GM21576 (cell line): ENCODE measurements at regions not wholly inside any gene's neighbourhood (a gene's known extent, or its start where the extent isn't known, plus 50 kb on each side); places are given as distances from the start of the nearest gene placed in this dataset.
"Not testable (repeated sequence)": the region's sequence is repeated elsewhere in the genome, so short reads cannot be mapped to it uniquely, and the experiment has no call there.

ENCODE experiments used
- ATAC-seq: cut with Tn5 transposase; IDR thresholded peaks from one replicate; pipeline ENCODE4 v1.9.1; 2021; ENCODE audit warnings: mild to moderate bottlenecking, moderate library complexity; ENCODE audit not compliant: unreplicated experiment

- no peak for ATAC-seq
Observed at GRCh38 chr12:67034110-67034879, 234.9 kb upstream of the CAND1 start.

DNA sequence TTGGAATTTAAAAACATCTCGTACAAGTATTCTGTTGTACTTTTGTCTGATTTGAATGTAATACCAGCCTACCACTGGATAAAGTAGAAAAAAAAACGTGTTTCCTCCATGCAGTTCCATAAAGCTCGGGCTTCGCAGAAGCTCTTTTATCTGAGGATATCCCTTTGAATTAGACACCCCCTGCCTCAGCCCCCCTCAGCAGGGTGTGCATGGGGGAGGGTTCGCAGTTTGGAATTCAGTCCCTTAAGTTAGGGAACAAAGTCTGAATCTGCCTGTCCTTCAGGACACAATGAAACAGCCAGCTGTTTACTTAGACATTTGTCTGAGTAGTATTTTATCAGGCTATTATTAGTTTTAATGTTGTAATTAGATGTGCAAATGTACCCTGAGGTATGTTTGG is 234.0 kb upstream of the CAND1 start:
- ATAC-seq, result no peak

DNA sequence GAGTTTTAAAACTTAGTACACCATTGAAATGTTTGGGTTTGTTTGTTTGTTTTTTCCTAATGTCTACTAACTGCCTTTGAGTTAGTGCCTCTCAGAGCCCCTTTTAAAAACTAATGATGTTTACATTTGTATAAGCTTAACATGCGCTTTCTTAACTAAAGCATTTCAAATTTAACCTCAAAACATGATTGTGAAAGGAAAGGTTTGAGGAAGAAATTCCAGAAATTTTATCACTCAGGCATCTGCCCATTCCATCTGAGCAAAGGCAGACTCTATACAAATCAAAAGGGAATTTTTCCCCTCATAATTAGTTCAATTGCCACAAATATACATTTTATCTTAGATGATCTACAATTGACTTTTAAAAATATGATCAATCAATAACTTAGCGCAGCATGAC is 230.7 kb upstream of the CAND1 start:
- no peak for ATAC-seq

GRCh38 chr12:67039995-67040860 is 228.9 kb upstream of the CAND1 start:
- ATAC-seq, result no peak

- no peak for ATAC-seq
Observed at GRCh38 chr12:67040861-67041137, 228.4 kb upstream of the CAND1 start.

- ATAC-seq, result no peak
Observed at GRCh38 chr12:67042697-67043131, 226.4 kb upstream of the CAND1 start.

- ATAC-seq, result no peak
Observed at GRCh38 chr12:67043771-67044170, 225.4 kb upstream of the CAND1 start.

DNA sequence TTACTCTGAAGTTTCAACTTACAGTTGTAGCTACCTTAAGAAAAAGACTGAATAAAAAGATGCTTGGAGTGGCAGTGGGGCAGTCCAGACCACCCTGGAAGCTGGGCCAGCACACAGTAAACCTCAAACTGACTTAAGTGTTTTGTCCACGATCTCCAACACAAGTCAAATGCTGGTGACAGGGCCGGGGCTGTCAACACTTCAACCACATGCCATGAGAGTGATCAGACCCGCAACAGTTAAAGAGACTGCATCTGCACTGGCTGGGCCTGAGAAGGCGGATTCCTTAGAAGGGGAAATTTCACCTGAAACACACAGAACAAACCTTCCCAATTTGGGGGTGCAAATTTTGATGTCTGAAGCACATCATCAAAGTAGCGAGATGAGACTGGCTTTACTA is 223.5 kb upstream of the CAND1 start:
- no peak for ATAC-seq

GRCh38 chr12:67046062-67046461 is 223.1 kb upstream of the CAND1 start:
- ATAC-seq, result no peak

DNA sequence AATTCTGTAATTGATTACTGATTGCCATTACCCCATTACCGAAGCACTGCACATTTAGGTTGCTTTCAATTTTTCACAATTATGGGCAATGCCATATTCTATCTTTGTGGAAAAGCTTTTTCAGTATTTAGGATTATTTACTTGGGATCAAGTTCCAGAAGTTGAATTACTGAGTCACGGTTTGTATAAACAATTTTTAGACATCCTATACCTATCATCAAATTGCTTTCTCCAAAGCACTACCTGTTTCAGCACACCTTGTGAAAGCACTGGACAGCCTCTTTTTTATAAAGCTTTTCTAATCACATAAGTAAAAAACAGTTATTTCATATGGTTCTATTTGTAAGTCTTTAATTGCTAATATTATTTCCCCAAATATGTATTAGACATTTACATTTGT is 221.5 kb upstream of the CAND1 start:
- ATAC-seq, result no peak

DNA sequence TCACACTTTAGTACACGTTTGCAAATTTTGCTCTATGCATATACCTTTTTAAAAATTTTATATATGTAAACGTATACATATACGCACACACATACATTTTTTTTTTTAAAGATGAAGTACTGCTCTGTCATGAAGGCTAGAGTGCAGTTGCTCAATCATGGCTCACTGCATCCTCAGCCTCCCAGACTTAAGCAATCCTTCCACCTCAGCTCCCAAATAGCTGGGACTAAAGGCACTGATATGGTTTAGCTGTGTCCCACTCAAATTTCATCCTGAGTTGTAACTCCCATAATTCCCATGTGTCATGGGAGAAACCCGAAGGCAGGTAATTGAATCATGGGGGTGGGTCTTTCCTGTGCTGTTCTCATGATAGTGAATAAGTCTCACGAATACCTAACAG is 220.8 kb upstream of the CAND1 start:
- ATAC-seq, result no peak

DNA sequence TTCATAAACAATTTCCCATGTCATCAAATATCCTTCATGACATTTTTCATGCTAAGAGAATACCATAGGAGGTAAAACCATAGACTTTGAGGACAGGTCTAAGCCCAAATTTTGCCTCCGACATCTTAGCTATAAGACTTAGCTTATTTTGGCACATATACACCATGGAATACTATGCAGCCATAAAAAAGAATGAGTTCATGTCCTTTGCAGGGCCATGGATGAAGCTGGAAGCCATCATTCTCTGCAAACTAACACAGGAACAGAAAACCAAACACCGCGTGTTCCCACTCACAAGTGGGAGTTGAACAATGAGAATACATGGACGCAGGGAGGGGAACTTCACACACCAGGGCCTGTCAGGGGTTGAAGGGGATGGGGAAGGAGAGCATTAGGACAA is 220.0 kb upstream of the CAND1 start:
- ATAC-seq, result not testable (repeated sequence)

DNA sequence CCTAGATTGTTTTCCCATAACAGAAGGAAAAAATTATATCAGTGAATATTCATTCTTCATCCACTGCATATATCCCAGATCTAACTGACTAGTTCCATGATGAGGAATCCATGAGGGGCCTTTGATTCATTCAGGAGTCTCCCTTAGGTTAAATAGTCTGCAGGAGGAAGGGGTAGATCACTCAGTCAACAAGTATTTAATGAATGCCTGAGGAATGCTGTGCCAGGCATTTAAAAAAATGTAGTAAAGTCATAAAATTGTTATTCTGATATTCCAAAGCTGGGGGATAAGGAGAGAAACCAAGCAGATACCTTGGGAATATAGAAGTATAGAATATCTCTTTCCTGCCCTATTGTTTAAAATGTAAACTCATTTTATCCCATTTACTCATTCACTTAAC is 216.2 kb upstream of the CAND1 start:
- ATAC-seq, result no peak

GRCh38 chr12:67056329-67056728 is 212.8 kb upstream of the CAND1 start:
- no peak for ATAC-seq

- ATAC-seq, result no peak
Observed at GRCh38 chr12:67057072-67057471, 212.1 kb upstream of the CAND1 start.

DNA sequence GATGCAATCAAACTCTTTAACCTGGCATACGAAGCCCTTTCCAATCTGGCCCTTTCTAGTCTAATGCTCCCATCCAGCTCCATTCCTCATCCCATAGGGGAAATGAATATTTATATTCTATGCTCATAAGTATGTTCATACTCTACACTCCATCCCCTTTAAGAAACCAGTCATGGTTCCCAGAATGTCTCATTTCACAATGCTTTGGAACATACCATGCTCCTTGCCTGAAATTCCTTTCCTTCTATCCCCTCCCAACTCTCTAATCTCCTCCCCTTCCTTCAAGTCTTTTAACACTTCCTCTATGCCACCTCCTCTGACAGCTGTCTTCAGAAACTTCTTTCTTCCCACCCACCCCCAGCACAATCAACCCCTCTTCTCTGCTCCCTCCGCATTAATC is 207.0 kb upstream of the CAND1 start:
- ATAC-seq, result no peak

GRCh38 chr12:67067453-67068203 is 201.5 kb upstream of the CAND1 start:
- no peak for ATAC-seq

GRCh38 chr12:67068204-67068731 is 200.9 kb upstream of the CAND1 start:
- no peak for ATAC-seq

- peak; percentile 69 for ATAC-seq
Observed at GRCh38 chr12:67068761-67069450, 200.3 kb upstream of the CAND1 start.

DNA sequence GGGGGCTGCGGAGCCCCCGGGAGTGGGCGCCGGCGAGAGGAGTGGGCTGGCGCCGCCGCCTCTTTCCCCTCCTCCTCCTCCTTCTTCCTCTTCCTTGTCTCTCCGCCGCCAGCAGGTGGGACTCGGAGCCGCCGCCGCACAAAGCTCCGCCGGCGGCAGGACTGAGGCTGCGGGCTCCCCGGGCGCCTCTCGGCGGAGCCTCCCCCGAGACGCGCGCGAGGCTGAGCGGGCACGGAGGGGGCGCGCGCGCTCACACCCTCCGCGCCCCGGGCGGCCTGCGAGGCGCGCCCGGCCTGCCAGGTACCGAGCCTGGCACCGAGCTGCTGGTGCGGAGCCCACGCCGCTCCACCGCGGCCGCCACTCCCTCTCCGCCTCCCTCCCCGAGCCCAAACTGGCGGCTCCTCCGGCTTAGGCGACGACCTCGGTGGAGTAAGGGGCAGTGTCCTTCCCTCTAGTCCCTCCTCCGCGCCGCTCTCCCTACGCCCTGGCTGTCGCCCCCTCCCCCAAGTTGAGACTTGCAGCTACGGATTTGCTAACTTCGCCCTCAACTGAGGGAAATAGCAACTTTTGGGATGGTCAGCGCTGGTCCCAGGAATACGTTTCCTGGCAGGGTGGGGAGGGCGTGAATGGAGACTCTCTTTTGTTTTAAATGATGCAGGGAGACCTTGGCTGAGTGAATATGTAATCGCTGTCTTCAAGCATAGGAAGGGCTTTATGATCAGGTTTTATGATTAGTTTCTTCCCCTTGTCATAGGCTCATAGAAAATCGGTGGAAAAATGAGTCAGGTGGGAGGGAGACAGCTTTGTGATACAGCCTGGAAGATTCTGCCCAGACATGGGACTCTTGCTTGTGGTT is 199.5 kb upstream of the CAND1 start:
- peak; percentile 59 for ATAC-seq
